ENCODE measurements at regions not wholly inside any gene's neighbourhood (a gene's known extent, or its start where the extent isn't known, plus 50 kb on each side); places are given as distances from the start of the nearest gene placed in this dataset.
"Not testable (repeated sequence)": the region's sequence is repeated elsewhere in the genome, so short reads cannot be mapped to it uniquely, and the experiment has no call there.

DNA sequence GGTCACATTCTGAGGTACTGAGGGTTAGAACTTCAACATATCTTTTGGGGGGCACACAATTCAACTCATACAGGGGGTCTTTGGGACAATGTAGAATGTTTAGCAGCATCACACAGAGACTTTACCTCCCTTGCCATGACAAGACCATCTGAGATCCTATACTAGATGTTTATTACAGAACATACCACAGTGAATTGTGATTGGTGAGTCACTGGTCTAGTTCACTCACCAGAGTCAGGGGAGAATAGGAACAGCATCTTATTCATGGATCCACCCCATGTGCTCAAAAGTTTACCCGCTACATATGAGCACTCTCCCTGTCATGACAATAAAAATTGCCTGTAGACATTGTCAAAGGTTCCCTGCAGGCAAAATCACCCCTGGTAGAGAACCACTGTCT, 171.1 kb downstream of the HHIPL2 start:
- TF ChIP-seq EZH2phosphoT487 (IDR thresholded peaks at IDR 0.05; ENCODE audit: borderline replicate concordance, low read length): not testable (repeated sequence)
- TF ChIP-seq, protein P1, sequence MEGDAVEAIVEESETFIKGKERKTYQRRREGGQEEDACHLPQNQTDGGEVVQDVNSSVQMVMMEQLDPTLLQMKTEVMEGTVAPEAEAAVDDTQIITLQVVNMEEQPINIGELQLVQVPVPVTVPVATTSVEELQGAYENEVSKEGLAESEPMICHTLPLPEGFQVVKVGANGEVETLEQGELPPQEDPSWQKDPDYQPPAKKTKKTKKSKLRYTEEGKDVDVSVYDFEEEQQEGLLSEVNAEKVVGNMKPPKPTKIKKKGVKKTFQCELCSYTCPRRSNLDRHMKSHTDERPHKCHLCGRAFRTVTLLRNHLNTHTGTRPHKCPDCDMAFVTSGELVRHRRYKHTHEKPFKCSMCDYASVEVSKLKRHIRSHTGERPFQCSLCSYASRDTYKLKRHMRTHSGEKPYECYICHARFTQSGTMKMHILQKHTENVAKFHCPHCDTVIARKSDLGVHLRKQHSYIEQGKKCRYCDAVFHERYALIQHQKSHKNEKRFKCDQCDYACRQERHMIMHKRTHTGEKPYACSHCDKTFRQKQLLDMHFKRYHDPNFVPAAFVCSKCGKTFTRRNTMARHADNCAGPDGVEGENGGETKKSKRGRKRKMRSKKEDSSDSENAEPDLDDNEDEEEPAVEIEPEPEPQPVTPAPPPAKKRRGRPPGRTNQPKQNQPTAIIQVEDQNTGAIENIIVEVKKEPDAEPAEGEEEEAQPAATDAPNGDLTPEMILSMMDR (IDR thresholded peaks at IDR 0.05; ENCODE audit: low read depth, low read length, poor library complexity, severe bottlenecking): not testable (repeated sequence)
